GM03348 (cell line): ENCODE measurements at regions not wholly inside any gene's neighbourhood (a gene's known extent, or its start where the extent isn't known, plus 50 kb on each side); places are given as distances from the start of the nearest gene placed in this dataset.

Experiments
- DNase-seq: peaks from one replicate; pipeline ENCODE4 v3.0.0; 2012; ENCODE audit warnings: low spot score

DNA sequence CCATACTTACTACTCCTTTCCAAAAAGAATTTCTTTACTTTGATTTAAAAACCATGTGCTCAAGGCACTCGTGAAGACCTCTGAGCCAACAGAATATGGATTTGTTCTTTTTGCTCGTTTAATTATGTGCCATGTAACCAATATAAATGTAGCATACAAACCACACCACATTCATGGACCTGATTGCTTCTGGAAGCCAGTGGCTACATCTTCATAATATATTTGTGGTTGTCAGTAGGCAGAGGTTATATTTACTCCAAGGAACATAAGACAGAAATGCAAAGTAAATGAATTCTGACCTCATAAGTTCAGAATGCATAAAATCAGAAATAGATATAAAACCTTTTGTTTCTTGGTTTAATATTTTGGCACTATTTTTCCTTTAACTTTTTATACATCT lies 373.0 kb downstream of the HDGFL1 start:
- DNase-seq: no peak

DNA sequence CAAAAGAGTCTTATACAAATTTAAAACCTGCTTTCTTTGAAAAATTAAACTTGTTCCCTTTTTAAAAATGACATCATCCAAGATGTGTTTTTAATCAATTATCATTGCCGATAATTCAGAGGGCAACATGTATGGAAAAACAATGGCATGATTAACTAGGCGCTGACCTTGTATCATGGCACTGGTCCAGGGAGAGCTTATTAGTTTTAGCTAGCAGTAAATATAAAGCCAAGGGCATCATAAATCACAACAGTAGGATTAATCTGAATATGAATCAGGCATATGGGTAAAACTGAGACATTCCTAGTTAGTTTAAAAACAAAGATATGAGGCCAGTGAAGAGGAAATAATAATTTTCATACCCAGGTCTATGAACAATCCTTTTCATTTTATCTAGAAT lies 374.0 kb downstream of the HDGFL1 start:
- DNase-seq: no peak

DNA sequence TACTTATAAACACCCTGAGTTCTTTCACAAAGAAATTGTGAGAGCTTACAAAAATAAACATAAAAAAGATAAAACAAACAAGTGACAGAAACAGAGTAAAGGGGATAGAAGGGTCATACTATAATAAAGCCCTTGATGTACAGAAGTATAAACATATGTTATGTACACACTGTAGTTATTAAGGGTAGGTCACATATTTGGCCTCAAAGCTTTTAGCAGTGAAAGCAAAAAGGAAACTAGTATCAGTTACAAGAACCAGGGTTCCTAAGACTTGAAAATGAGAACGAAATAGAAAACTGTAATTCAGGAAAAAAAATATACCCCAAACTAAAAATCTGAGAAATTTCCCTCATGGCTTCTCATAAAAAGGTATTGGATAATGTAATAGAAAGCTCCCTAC lies 380.6 kb downstream of the HDGFL1 start:
- DNase-seq: no peak

DNA sequence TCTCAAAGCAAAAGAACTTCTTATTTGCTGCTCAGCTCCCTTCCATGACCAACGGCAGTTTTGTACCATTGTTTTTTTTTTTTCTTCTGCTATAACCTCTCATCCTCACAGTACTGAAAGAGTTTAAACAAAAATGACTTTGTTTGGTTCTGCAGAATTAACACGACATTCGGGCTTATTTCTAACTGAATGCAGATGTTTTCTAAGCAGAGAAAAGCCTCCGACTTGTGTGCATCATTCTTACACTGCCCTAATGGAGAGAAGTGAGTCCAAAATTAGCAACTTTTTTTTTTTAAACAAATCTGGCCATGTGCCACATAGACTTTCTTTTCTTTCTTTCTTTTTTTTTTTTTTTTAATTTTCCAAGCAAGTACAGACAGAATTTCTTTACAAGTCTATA lies 382.7 kb downstream of the HDGFL1 start:
- DNase-seq: no peak

DNA sequence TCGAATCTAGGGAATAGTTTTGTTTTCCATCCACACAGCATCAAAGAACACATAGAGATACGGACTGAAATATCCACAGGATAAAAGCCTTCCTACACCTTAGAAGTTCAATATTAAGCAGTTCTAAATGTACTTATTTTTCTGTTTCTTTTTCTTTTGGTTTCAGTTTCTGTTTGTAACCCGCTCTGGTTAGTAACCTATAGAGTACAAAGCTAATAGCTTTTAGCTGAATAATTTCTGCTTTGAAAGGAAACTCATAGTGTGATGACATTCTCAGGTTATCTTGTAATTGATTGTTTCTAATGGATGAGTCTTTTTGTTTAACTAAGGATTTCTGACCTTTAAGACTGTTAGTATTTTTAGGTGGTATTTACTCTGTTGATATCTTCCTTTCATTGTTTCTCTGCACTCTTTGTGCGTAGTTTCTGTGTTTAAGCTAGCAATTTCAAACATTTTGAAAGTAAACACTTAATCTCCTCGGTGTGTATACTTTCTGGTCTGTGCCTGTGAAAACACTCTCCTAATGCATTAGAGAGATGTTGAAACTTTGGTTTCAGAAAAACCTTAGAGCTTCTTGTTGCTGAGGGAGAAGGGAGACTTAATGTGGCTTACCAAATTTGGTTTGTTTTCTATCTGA lies 385.5 kb downstream of the HDGFL1 start:
- DNase-seq: no peak

DNA sequence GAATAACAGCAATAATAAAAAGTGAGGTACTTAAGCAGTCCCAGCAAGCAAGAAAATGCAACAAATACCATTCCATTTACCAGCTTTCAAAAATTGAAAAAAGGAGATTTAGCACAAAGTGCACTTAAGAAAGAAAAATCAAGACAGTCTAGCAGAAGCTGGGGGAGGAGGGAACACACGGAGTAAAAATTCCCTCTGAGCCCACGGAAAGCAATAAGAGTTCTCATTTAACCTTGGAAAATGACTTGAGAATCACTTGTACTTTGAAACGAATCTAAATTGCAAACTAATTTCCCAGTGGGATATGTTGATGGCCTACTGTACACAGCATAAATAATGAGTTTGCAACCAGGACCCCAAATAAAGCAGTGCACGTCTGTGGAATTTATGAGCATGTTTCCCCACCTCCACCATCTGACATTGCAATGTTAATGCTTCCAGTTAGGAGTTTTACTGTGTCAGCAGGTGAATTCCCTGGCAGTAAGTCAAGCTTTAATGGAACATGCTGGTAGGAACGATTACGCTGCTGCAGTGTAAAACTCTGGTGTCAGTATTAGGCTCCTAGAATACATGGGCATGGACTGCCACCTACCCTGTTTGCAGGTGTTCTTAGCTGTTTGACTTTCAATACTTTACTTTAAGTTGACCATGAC lies 386.8 kb downstream of the HDGFL1 start:
- DNase-seq: no peak

DNA sequence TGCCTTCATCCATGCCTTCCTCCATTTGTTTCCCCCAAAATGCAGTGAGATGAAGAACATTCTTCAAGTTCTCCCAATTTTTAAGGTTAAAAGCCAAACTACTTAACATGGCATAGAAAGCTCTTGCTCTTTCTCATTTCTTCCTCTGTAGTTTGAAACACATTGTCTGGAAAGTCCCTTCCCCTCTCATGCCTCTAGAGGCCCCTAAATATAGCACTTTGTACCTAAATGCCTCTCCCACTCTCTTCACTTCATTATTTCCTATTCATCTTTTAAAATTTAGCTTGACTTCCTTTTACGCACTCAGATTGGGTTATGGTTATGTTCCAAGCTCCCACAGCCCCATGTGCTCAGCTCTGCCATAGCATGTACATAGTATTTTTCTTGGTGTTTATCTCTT lies 389.3 kb downstream of the HDGFL1 start:
- DNase-seq: no peak

DNA sequence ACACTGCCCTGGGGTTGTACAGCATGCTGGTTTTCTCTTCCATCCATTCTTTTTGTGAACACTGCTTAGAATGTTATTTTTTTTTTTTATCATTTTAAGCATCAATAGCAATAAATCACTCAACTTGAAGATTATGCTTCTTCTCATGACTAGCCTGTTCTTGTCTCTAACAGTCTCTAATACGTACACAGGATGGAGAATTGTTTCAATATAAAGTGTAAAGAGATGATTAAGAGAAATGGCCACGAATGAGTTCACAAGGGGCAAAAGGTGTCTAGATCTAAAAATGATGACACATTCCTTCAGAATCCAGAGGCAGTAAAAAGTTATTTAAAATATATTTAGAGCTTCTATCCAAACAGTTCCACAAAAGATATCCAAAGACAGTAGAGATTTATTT lies 390.2 kb downstream of the HDGFL1 start:
- no peak for DNase-seq

DNA sequence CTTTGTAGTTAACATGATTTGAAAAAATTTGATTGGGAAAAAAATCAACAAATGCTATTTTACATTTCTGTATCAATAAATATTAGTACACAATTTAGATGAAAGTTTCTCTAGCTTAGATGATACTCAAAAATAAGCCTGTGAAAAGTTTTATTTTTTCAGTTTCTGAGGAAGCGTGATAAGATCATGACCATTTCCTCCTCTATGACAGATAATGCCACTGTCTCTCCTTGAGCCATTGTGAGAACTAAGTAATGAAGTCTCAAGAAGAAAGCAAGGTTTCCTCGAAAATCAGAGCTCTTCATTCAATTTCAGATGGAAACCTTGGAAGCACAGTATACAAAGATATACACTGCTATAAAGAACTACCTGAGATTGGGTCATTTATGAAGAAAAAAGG lies 395.0 kb downstream of the HDGFL1 start:
- no peak for DNase-seq

DNA sequence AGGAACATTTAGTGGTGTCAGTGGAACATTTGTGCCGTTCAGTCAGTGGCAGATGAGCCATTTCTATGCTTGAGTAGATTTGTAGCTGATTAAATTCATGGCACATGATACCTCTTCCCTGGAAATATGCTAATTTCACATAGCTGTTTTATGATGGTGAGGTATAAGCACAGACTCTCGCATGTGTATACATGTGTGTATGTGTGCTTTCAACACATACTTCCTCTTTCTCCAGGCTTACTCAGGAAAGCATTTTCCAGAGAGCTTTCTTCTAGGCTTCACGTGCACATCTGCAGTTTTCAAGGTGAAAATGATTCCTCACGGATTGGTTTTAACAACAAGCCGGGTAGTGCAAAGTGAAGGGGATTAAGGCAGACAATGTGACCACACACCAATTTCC lies 396.5 kb downstream of the HDGFL1 start:
- DNase-seq: no peak

DNA sequence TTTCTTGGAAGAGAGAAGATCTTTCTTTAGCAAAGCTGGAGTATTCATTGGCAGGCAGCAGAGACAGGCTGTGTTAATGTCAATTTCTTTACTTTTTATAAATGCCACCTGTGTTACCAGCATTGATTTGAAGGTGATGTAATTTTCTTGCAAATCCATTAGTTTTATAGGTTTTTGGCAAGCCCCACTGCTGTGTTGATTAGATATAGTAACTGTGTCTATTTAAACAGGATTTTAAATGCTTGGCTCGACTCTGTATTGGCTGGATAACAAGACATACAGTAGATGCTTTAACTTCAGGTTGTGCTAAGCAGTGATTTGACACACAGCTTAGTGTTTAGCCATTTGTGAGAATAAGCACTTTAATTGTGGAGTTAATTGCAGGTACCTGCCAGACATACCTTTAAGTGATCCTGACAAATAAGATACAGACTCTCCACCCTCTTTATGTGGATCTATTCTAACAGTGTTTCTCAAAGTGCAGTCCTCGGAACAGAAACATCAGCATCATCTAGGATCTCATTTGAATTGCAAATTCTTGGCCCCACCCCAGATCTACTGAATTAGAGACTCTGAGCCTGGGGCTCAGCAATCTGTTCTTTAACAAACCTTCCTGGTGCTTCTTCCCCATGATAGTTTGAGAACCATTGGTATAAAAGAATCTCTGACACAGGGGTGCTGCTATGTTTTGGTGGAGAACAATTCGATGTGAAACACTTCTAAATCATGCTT lies 397.5 kb downstream of the HDGFL1 start:
- DNase-seq: no peak

DNA sequence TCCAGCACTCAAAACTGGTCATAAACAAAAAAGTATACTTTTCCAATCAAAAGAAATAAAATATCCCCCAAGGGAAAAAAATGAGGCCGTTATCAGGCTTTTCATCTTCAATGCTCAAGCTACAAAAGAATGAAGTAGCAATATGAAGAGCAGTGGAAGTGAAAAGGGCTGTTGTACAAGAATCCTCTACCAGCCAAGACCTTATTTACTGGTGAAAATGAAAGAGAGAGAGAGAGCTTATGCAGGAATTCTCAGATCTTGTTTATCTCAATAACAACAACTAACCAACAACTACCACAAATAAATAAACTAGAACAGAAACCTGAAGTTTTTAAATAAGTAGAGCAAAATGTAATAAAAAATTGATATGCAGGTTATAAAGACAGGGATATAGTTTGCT lies 400.6 kb downstream of the HDGFL1 start:
- no peak for DNase-seq

DNA sequence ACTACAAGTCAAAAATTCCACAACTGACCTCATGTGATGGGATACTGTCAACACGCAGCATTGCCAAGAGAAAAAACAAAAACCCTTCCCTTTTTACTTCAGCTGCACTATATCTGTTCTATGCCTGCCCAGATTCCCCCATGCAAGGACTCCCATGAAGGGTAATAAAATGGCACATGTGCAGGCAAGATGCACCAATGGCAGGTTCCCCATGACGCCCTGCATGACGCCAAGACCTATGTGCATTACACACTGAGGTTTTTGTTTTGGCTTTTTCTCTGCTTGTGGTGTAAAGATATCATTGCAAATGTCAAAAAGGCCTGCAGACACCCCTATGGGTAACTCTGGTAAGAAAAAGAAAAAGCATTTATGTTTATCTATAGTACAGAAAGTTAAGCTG lies 403.4 kb downstream of the HDGFL1 start:
- DNase-seq: no peak

DNA sequence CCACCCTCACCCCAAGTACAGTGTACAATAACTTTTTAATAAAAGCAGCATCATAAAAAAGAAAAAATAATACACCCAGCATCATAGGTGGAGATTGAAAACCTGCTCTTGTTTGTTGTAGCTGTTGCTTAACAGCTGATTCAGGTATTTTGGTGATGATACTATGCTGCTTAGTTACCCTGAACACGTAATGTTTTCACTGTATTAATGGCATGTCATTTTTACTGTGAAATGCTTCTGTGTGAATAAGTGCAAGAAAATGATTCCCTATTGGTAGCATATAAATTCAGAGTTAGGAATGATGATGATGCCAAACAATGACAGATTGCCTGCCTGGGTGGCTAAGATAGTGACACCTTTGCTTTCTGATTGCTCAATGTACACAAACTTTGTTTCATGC lies 405.7 kb downstream of the HDGFL1 start:
- no peak for DNase-seq

DNA sequence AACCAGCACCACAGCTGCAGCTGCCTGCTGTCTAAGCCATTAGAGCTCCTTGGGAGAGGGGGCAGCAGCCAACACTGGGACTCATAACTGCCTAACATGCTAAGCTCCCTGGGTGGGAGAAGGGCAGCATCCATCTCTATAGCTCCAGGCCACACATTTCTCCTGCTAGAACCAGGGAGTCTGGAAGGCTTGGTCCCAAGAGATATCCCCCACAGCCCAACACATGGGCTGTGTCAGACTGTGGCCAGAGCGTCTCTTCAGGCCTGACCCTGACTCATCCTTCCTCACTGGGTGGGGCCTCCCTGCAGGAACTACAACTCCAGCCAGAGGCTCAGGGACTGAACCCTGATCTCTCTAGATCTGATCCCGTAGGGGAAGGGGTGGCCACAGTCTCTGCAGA lies 411.1 kb downstream of the HDGFL1 start:
- peak; percentile 24 for DNase-seq

DNA sequence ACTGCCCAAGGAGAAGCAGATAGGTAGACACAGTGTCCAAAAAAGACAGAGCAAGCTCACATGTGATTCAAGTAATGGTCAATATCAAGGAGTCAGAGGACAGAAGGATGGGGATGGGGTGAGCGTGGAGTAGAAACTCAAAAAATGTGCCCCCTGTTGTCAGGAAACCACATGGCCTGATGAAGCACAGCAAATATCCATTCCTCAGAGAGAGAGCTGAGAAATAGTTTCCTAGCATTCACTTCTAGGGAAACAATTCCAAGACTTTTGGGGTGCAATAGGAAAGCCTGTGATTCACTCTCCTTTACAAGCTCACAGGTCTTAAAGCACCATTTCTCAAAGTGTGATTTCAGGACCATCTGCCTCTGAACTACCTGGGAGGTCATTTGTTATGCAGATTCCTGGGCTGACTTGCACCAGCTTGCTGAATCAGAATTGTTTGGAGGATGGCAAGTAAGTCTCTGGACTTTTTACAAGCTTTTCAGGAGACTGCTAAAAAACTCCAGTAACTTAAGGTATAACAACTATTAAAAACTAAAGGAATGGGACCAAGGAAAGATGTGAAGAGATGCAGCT lies 432.8 kb downstream of the HDGFL1 start:
- DNase-seq: no peak

DNA sequence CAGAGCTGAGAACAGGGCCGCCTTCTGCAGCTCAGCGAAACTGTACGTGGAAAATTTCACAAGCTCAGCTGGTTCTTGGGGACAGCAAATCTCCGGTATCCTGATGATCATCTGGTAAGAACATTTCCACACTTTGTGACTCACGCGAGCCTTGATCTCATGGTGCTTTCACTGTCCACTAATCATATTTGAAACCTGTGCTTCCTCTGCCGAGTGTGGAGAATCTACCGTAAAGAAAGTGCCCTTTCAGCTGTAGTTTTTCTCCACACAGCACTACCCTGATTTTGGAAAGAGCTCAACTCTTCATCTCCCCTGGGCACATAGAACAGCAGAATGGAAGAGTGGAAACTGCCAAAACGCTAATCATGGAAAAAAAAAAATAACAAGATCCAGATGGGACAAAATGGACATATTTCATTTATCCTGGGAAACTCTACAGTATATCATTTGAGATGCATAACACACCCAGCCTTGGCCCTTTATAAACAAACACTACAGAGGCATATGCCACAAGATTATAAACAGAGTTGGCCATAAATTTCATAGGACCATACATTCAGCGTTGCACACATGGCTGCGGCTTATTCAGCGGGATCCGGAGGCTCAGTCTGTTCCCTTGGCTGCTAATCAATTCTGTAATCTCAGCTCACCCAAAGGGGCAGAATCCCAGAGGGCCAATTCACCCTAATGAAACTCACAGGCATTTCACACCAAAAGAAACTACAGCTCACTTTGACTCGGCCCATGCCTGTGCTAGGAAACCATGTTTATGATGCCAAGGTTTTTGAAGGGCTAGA lies 434.5 kb downstream of the HDGFL1 start:
- peak; percentile 54 for DNase-seq

DNA sequence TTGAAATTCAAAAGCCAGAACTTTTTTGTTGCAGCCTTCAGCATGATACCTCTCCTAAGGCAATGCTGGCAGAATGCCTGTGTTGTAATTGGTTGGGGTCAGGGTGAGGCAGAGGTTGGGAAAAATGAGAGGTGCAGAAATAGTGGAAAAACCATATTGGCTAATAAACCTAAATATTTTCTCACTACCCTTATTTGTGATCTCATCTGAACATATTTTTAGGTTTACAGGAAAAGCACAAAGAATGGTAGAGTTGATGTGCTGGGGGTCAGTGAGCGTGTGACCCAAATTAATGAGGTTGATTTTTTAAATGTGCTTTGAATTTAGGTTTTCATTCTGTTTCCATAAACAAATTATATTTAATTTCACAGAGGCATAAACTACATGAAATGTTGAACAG lies 437.3 kb downstream of the HDGFL1 start:
- no peak for DNase-seq

DNA sequence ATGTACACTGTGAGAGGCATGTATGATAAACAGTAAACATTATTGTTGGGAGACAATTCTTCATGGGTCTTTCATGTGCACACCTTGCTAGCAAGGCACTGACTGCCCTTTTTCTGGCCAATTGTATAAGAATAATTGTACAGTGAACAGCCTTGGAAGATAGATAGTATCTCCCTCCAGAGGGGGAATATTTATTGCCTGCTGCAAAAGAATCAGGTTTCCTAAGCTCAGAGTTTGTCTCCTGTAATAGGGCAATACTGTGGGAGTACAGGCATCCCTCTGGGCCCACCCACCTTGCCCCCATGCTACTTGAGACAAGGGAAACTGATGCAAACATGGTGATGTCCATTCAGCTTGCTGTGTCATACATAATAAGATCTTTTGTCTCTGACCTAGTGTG lies 442.2 kb downstream of the HDGFL1 start:
- DNase-seq: no peak

DNA sequence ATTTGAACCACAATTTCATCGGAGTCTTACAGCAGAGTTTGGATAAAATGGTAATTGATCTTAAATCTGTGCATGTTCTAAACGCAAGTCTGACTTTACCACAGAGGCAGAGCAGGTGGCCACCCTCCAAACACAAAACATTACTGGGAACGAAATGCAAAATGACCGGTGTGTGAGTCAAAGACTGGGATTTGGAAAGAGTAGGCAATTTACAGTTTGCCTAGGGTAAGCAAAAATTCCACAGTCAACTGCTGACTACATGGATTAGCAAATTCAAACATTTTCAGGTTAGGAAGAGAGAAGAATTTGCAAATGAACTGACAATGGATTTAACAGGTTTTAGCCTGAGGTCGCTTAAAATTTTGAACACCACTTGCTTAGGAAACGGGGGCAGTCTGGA lies 444.4 kb downstream of the HDGFL1 start:
- DNase-seq: peak; percentile 30

DNA sequence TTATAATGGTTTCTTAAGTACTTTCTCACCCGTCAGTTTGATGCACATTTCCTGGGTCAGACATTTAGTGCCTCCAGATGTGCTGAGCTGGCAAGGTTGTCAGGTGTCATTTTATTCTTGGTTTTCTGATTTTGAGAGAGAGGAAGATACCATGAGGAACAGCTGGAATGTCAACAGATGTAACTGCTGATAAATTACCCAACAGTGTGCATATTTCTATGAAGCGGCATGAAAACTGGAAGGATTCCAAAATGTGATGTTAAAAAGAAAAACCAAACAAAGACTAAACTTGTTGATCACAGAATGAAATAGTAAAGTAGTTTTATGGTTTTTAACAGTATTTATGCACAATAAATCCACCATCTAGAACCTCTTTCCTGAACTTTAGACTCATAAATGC lies 447.3 kb downstream of the HDGFL1 start:
- DNase-seq: no peak

DNA sequence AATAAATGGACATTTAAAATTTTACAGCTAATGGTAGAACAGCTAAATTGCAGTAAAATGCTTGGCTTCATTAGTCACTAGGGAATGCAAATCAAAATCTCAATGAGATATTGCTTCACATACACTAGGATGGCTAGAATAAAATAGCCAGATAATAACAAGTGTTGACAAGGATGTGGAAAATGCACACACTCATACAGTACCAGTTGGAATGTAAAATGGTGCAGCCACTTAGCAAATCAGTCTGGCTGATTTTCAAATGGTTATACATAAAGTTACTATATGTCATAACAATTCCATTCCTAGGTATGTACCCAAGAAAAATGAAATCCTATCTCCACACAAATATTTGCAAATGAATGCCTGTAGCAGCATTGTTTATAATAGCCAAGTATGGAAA lies 452.1 kb downstream of the HDGFL1 start:
- DNase-seq: no peak
